AG04450 (cell line): ENCODE measurements at regions not wholly inside any gene's neighbourhood (a gene's known extent, or its start where the extent isn't known, plus 50 kb on each side); places are given as distances from the start of the nearest gene placed in this dataset.

ENCODE experiments used
- CTCF ChIA-PET: fragments of 300-600, 350-600 bp; formaldehyde crosslinking; extraction: SDS; loops from one replicate; lab custom pipeline; 2022; ENCODE audit warnings: antibody characterized with exemption, inconsistent platforms; lab: Charles Lee
- POLR2A ChIA-PET: fragments of 350-600 bp; formaldehyde crosslinking; extraction: SDS; loops from one replicate; lab custom pipeline; 2021; ENCODE audit warnings: antibody characterized with exemption, inconsistent platforms; lab: Yijun Ruan, JAX
- DNase-seq: peaks from one replicate; pipeline ENCODE4 v3.0.0-alpha.2; 2011; ENCODE audit warnings: low read depth, low spot score
- H3K27ac ChIP-seq: one replicate; pipeline ENCODE4 v1.5.1; 2012; ENCODE audit warnings: low read depth, low read length, control low read depth
- H3K27me3 ChIP-seq: one replicate; pipeline ENCODE4 v1.6.0; 2012; ENCODE audit warnings: low read length; ENCODE audit not compliant: control insufficient read depth, insufficient read depth
- H3K4me3 ChIP-seq: 2 replicates; pipeline ENCODE4 v1.5.1; 2011; ENCODE audit warnings: mild to moderate bottlenecking, low read depth, low read length, control low read depth
- H3K9me3 ChIP-seq: 2 replicates; pipeline ENCODE4 v1.5.1; 2012; ENCODE audit warnings: low read length; ENCODE audit not compliant: control insufficient read depth, insufficient read depth
- TF ChIP-seq, protein P1 (sequence below): IDR thresholded peaks from 2 replicates; pipeline ENCODE4 v1.5.1; 2011; ENCODE audit warnings: low read depth, low read length, control low read depth, inconsistent platforms

DNA sequence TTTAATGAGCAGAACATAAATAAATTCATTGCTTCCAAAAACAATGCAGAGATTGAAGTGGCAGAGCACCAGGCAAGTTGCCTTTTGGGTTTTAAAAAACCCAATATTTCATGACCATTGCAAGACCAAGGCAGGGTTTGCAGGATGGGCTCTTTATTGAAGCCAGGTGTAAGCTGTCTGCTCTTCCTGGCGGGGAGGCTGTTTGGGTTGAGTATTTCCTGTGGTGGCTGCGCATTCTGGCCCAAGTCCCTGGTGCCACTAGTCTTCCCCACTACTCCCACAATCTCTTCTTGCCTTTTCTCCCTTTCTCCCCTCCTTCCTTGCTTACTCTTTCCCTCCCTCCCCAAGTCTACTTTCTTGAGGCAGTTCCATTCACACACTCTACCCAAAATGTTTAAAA is 116.4 kb downstream of the AKAP11 start:
- no peak for DNase-seq
- ChIA-PET POLR2A (no interaction called here), CTCF (no interaction called here)
- Histone ChIP-seq H3K9me3 (no peaks in the 10 kb centered on the region), H3K27ac (no peak overlapping the region), H3K4me3 (no peak overlapping the region), H3K27me3 (peaks cover 10% of the 10 kb centered on the region)
- TF ChIP-seq, protein P1, sequence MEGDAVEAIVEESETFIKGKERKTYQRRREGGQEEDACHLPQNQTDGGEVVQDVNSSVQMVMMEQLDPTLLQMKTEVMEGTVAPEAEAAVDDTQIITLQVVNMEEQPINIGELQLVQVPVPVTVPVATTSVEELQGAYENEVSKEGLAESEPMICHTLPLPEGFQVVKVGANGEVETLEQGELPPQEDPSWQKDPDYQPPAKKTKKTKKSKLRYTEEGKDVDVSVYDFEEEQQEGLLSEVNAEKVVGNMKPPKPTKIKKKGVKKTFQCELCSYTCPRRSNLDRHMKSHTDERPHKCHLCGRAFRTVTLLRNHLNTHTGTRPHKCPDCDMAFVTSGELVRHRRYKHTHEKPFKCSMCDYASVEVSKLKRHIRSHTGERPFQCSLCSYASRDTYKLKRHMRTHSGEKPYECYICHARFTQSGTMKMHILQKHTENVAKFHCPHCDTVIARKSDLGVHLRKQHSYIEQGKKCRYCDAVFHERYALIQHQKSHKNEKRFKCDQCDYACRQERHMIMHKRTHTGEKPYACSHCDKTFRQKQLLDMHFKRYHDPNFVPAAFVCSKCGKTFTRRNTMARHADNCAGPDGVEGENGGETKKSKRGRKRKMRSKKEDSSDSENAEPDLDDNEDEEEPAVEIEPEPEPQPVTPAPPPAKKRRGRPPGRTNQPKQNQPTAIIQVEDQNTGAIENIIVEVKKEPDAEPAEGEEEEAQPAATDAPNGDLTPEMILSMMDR, result no peak

DNA sequence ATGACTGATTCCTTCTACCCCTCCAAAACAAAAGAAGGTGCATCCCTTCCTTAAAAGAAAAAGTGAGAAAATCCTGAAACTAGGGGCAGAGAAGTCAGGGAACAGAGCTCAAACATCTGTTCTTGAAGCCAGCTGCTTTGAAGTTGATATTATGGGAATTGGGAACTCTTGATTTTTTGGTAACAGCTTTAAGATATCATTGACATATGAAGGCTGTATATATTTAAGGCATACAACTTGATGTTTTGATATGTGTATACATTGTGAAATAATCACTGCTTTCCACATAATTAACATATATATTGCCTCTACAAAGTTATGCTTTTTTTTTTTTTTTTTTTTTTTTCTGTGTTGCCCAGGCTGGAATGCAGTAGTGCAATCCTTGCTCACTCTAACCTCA is 117.1 kb downstream of the AKAP11 start:
- Histone ChIP-seq H3K4me3 (no peak overlapping the region), H3K27me3 (peaks cover 10% of the 10 kb centered on the region), H3K27ac (no peak overlapping the region), H3K9me3 (no peaks in the 10 kb centered on the region)
- ChIA-PET CTCF (interaction anchor here (0.7 kb wide), 1 partner anchor 17 kb away, joined by 3 read pairs; no protein-coding TSS in a partner anchor), POLR2A (no interaction called here)
- DNase-seq, result no peak
- TF ChIP-seq, protein P1, result no peak

DNA sequence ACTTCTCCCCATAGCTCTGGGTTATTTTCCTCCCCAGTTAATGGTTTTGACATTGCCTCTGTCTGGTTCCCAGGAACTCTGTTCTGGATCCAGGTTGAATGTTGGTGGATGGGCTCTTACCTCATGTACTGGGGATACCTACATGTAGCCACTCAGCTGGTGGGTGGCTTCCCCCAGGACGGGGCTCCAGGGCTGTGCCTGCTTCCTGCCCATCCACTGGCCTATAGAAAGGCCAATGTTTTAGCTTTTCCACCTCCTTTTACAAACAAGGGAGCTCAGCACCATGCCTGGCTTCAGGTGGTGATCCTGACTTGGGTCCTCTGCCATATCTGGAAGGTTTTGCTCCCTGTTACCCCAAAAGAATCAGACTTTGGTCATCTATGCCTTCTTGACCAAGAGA is 120.2 kb downstream of the AKAP11 start:
- Histone ChIP-seq H3K9me3 (no peaks in the 10 kb centered on the region), H3K27ac (no peak overlapping the region), H3K4me3 (no peak overlapping the region), H3K27me3 (peaks cover 13% of the 10 kb centered on the region)
- DNase-seq, result no peak
- CTCF ChIA-PET, result interaction anchor here (1.0 kb wide), 1 partner anchor 19 kb away, joined by 4 read pairs; no protein-coding TSS in a partner anchor
- POLR2A ChIA-PET, result no interaction called here
- TF ChIP-seq, protein P1, result no peak

DNA sequence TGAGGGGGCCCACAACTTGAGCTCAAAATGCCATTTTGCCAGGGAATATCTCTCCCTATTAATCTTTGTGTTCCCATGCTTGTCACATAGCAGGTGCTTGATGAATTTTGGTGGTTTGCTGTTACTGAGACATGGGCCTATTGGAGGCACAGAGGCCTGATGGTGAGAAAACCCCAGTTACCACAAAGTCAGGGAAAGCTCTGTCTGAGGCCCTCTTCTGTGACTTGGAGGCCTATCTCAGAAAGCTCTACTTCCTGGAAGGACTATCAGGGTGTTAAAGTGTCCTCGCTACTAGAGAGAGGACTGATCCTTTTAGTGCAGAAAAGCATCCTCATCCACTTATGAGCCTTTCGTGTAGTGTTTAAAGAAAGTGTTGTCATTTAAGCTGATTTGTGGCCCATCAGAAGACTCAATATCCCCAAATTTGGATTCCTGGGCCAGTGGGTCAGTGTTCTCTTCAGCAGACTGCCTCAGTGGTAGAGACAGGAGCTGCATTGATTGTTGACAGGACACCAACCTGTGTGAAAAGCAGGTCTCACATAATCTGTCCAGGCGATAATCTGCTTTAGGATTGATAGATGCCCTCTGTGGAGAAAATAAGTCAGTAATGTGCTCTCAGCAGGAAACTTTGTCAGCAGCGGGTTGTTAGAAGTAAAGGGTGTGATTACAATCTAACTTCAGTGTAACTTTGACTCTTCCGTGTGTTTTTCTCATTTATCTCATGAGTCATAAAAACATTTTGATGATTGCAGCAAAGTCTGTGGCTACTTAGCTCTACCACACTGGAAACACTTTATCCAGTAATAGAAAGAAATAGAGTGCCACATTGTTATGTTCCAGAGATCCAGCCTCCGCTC is 121.0 kb downstream of the AKAP11 start:
- H3K4me3 ChIP-seq, result no peak overlapping the region
- ChIA-PET POLR2A (no interaction called here), CTCF (no interaction called here)
- H3K9me3 ChIP-seq, result no peaks in the 10 kb centered on the region
- no peak overlapping the region for H3K27ac ChIP-seq
- H3K27me3 ChIP-seq, result peaks cover 9% of the 10 kb centered on the region
- no peak for DNase-seq
- TF ChIP-seq, protein P1, result no peak

DNA sequence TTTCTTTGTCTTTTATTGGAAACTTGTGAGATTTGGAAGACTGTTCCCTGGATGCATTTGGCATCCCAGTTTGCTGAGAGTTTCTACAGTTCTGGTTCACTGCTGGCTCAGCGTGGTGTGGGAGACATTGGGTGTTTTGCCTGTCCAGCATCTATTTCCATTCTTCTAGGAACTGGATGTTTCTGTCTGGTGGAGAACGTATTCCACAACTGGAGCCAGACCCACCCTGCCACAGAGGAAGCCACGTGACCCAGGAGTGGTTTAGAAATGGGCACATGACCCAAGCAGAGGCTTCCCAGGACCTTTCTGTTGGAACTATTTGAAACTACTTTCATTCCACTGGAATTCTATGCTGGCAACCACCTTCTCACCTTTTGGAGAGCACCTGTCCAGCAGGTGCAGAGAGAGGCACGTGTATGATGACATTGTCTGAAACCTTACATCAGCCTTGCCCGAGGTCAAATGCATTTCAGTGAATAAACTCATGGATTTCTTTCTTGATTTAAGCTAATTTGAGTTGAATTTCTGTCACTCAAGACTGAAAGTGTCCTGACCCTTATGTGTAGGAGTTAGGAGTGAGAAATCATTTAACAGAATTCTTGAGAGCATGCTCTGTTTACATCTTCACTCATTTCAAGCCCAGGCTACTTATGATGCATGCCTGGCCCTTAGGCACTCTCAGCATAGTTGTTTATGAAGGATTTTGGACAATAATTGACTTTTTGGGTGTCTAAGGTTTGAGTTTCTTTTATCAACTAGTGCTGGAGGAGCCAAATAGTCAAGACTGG is 121.8 kb downstream of the AKAP11 start:
- CTCF ChIA-PET, result no interaction called here
- TF ChIP-seq, protein P1, result no peak

More for the DNA sequence above, 121.8 kb downstream of the AKAP11 start:
- Histone ChIP-seq H3K4me3 (no peak overlapping the region), H3K27me3 (peaks cover 8% of the 10 kb centered on the region), H3K27ac (no peak overlapping the region), H3K9me3 (no peaks in the 10 kb centered on the region)
- no peak for DNase-seq
- POLR2A ChIA-PET, result no interaction called here
